HG03521 (cell line): ENCODE measurements at regions not wholly inside any gene's neighbourhood (a gene's known extent, or its start where the extent isn't known, plus 50 kb on each side); places are given as distances from the start of the nearest gene placed in this dataset.
"Not testable (repeated sequence)": the region's sequence is repeated elsewhere in the genome, so short reads cannot be mapped to it uniquely, and the experiment has no call there.

ENCODE experiments used
- ATAC-seq: cut with Tn5 transposase; IDR thresholded peaks from one replicate; pipeline ENCODE4 v1.9.1; 2021; ENCODE audit warnings: mild to moderate bottlenecking, moderate library complexity; ENCODE audit not compliant: unreplicated experiment

DNA sequence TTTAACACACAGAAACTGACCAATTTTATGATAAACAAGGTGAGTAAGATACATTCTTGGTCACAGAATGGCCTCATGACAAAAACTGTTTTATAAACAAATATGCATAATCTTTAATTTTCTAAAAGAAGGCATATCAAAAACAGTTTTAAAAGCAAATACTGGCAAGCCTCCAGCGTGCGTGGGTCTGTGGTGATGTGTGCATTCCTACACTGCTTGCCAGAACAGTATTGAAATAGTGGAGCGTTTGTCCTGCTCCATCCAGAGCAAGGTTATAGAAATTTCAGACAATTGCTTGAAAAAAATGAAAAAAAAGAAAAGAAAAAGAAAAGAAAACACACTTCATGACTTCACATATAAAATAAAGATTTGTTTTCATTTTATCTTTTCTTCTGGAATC is 140.9 kb downstream of the MZT1 start:
- ATAC-seq: no peak

DNA sequence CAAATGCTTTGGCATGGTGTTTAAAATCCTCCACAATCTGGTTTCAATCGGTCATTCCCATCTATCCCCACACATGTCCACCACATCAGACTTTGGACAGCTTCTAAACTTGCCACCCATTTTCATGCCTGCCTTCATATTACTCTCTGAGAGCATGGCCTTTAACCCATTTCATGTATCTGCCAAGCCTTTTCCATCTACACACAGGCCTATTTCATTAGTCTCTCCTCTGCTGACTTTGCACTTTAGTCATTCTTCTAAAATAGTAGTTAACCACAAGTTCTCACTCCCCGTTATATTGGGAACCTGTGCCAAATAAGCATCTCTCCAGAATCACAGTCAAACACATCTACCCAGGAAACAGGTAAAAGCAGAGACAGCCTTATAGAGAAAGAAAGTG is 142.2 kb downstream of the MZT1 start:
- no peak for ATAC-seq

DNA sequence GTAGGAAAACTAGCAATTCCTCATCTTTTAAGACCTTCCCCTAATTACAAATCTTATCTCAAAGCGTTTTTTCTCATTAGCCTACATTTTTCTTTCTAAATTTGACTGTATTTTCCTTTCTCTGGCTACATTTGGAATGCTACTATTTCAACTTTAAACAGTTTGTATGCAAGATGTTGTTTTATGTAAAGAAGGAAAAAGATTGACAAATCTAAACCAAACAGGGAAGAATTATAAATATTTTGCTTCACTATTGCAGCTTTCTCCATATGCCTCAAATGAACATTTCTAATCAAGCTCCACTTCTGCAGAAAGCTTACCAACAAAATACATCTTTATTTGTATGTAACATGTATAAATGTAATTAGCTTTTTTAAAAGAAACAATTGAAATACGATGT is 156.2 kb downstream of the MZT1 start:
- no peak for ATAC-seq

DNA sequence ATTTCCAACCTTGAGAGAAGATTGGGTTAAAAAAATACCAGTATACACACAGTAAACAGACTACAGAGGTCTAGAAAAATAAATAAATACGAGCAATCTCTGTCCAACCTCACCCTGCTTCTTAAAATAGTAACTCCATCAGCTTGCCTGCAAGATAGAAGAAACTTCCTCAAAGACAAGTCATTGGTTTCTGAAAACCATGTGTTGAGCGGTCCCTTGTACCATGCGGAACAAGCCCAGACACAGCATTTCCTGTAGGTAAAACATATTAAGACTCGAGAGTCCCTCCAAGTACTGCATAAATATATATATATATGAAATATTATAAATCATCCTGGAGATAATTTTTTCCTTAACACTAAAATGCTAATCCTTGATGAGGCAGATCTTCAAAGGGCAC is 157.4 kb downstream of the MZT1 start:
- no peak for ATAC-seq

DNA sequence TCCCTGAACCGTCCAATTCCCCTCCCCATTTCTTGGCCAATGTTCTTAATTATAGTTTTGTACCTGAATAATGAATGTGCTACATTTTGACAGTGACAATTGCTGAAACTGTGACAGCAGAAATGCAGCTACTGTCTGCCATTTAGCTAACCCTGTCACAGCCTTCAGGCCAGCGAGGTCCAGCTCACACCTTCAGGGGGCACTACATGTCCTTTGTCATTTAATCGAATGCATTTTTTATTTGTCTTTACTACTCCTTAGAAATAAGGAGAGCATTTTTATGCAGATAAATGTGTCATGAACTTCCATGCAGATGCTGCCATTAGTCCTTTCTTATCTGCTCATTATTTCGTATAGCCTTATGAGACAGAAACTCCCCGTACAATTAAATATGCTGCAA is 159.9 kb downstream of the MZT1 start:
- no peak for ATAC-seq

DNA sequence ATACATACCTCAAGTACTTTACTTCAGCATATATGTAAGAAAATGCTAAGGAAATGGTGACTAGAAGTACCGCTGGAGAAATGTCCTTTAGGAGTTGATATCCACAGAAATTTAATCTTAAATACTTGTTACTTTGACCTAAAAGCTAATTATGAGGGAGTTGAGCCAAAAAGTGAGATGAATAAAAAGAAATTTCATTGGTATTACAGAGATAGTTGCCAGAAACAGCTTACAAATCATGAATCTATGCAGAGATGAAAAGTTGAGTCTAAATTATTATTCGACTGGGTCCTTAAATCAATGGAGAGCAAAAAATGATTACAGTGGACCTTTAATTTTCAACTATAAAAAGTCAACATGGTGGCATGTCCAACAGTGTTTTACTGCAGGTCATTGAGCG is 160.9 kb downstream of the MZT1 start:
- ATAC-seq: no peak

DNA sequence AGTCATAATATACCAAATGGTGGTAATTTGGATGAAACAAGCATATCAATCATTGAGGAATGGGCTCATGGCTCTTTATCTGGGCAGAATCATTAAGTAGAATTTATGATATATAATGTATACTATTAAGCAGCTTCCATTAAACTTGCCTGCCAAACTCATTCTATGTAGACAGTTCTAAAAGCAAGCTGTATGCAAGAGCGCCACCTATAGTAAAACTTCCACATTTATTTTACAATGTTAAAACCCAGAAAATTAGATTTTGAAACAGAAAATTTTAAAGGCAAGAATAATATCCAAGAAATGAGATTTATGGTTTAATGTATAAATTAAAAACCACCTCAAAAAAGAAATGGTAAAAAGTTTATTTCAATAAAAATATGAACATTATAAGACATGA is 161.5 kb downstream of the MZT1 start:
- ATAC-seq: no peak

DNA sequence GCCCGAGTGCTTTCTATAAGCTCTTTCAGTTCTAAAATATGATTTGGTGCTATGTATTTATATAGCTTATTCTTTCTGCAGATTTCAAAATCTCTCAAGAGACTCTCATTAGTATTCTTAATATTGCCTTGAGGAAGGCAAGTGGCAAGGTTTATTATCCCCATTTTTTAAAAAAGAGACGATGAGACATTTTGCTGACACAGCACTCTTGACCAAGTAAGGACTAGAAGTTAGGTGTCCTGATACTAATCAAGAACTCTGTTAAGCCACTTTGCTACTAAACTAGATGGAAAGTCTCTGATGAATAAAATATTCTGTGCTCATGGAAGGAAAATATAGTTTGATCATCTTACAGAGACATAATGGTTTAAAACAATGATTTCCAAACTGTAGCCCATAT is 164.7 kb downstream of the MZT1 start:
- no peak for ATAC-seq

DNA sequence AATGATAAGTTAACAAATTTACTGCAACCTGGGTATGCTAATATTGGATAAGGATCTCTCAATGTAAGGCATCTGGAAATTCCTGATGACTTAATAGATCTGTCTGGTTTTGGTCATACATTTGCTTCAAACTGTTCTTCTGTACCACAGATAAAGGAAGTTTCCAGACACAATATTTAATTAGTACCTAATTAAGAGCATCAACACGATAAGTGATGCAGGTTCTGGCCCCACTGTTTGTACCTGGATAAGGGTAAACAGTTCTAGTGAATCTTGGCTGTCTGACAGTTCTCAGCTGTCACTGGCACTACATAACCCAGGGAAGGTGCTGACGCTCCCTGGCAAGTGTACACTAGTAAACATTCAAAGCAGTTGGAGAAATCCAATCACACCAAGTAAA is 165.6 kb downstream of the MZT1 start:
- ATAC-seq: no peak

DNA sequence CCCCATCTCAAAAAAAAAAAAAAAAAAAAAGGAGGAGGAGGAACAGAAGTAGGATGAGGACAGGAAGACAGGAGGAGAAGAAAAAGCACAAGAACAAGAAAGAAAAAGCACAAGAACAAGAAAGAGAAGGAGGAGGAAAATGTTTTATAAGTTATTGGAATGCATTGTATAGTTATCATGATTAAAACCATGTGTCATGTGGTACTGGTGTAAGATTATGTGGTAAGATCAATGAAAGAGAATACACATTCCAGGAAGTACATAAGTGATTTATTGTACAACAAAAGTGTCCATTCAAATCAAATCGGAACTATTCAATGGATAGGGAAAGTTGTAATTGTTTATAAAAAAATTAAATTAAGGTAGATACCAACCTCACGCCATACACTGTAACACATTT is 167.7 kb downstream of the MZT1 start:
- ATAC-seq: no peak

DNA sequence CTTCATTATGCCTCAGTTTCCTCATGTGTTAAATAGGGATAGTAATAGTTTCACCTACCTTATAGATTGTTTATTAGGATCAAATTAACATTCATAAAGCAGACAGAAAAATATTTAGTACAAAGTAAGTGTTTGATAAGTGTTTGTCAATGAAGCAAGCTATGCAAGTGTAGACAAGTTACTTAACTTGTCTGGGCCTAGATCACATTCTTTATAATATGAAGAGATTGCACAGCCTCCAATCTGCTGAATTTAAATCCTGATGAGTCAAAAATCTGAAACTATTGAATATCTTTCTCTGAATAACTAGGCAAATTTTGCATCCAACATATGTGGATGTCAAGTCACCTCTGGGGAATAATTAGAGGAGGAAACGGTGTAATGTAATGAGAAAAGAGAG is 170.5 kb downstream of the MZT1 start:
- ATAC-seq: no peak

DNA sequence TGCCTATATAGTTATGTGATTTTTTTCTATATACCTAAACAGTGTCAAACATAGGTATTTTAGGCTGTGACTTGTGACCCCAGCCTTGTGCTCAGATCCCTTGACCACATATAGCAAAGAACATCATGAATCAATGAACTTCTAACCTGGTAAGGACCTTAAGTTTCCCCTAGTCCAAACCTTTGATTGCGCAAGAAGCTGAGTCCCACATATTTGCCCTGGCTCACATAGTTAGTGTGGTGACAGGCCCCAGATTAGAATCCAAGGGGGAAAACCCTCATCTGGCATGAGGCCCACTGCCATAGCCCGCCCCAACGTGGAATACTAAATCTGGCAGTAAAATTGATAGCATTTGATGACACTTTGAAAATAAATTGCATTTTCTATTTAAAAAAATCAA is 171.8 kb downstream of the MZT1 start:
- ATAC-seq: no peak

DNA sequence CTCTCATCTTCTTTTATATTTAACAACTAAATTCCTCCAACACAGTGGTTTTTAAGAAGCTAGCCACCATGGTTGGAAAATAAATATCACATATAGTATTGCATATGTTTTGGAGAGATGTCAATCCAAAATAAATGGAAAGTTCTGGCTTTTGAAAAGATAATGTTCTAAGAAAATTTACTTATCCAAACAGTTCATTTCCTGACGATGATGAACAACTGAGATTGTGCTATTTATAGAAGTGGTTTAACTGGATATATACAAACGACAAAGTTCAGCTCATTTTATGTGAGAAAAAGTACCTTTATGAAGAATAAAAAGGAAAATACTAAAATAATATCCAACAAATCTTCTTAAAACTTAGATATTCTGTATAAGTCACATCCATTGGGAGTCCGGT is 174.7 kb downstream of the MZT1 start:
- no peak for ATAC-seq

DNA sequence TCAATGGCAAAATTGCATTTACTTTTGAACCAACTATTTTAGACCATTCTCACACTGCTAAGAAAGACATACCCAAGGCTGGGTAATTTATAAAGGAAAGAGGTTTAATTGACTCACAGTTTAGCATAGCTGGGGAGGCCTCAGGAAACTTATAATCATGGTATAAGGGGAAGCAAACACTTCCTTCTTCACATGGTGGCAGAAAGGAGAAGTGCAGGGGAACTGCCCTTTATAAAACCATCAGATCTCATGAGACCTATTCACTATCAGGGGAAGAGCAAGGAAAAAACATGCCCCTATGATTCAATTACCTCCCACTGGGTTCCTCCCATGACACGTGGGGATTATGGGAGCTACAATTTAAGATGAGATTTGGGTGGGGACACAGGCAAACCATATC is 181.5 kb downstream of the MZT1 start:
- ATAC-seq: not testable (repeated sequence)

DNA sequence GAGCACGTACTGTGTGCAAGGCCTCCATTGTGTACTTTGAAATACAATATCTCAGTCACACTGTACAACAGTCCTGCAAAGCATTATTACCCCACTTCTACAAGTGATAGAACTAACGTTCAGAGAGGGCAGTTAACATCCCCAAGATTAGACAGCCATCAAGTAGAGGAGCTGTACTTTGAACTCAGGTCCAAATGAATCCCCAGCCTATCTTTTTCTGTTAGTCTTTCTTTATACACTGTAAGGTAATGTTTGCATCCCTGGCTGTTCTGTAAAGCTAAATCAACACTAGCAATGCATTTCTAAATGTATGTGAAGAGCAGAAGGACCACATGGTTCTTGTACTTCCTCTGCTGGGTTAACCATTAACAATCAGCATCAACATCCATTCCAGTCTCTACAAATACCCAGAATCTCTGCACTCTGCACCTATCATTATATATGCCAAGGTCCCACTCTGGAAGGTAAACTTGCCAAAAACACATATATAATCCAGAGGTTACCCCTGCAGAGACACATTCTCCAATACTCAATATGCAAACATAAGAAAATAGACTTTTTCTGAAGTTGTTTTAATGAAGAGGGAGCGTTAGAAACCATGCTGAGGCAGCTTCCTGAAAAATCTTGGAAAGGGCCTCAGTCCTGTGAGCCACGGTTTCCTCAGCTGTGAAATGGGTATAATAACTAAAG is 182.3 kb downstream of the MZT1 start:
- ATAC-seq: no peak

DNA sequence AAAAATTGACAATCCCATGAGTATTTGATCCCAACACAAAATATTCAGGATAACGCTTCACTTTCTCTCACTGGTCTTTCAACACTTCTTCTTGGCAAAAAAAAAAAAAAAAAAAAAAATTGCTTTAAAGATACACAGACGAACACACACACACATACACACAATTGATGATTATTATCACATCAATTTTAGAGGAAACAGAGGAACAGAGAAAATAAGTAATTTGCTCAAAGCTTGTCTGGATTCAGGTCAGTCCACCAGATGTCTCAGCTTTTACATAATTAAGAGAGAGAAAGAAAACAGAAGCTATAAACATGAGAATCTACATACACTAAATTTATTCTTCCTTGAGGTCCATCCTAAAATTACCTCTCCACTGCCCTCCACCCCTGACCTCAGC is 183.4 kb downstream of the MZT1 start:
- no peak for ATAC-seq

DNA sequence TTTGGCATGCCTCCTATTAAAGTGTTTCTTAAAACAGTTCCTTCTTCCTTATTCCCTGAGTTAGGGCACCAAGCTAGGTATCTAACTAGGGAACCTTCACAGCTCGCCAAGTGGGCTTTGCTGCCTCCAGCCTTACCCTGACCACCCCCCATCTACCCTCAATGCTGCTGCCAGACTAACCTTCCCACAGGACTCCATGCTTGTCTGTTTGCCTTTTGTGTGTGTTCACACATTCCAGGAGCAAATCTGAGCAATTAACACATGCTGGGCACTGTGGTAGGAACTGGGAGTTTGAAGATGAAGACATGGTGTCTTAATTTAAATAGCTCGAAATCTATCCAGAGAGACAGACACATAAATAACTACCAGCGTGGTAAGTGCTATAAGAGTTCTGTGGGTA is 185.2 kb downstream of the MZT1 start:
- no peak for ATAC-seq

DNA sequence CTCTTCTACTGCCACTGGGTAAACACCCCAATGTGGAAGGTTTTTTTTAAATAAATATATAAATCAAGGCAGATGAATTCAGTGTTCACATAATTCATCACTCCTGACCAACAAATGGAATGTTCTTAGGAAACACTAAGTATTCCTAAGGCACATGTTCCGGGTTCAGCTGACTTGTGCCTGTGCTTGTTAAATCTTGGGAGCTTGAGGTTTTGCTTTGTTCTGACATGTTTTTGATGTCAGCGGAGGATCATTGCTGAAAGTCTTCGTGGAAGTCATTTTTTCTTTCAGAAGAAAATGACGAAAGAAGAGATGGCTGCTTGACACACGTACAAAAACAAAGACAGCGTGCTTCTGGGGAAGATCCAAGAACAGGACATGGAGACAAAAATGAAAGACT is 185.8 kb downstream of the MZT1 start:
- no peak for ATAC-seq

DNA sequence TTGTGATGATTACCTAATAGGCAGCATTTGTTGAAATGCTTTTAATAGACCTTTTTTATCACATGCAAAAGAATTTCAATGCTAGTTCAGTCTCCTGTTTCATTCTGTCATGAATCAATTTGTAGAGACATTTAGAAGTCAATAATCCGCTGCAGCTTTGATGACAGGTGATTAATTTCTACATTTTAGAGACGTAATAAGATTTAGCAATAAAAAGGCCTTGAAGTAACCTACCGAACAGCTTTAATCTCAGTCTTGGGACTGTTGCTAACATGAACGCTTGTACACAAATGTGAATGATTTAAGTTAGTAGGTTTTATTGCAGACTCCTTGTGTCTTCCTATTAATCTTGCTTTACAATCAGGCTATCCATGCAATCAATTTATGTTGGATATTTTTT is 186.5 kb downstream of the MZT1 start:
- ATAC-seq: no peak

DNA sequence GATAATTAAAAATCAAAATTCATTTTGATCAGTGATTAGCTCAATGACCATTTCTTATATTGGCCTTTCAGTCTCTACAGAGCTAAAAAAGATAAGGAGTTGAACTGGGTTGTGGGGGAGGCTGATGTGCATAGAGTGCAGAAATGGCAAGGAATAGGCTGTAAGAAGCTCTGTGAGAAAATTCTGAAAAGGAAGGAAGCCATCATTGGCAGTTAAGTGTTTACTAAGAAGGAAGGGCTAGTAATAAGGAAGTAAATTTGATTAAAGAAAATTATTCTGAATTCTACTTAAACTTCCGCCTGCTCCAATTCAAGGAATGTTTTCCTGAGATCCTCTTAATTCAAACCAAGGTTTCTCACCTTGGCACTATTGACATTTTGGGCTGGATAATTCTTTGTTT is 187.5 kb downstream of the MZT1 start:
- no peak for ATAC-seq

DNA sequence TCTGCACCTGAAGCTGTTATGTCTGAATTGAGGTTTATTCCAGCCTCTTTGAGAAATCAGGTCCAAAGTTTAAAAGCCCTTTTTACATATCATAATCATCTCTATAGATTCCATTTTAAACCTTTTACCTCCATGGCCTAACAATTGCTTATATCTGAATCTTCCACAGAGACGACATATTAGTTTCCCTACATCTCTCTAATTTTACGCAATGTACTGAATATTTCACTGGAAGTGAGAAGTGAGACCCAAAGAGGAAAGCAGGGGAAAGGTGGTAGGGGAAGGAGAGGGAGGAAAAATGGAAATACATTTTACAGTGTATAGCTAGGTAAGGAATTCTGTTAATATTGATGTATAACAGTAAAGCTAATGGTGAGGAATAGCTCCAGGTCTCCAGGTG is 189.6 kb downstream of the MZT1 start:
- no peak for ATAC-seq

DNA sequence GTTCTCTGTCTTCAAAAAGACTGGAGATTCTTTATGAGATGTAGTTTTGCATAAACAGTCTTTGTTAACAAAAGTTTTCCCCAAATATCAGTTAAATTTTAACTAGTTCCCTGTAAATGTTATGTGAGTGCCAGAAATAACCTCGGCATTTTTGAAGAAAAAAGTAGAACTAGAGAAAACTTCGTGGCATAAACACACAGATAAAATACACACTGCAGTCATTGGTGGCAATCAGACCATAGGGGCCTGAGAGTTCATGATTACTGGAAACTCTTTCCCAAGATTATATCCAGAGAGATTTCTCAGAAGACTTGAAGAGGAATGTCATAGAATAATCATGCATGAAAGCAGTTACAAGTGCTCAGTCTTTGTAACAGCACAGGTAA is 190.0 kb downstream of the MZT1 start:
- ATAC-seq: no peak

DNA sequence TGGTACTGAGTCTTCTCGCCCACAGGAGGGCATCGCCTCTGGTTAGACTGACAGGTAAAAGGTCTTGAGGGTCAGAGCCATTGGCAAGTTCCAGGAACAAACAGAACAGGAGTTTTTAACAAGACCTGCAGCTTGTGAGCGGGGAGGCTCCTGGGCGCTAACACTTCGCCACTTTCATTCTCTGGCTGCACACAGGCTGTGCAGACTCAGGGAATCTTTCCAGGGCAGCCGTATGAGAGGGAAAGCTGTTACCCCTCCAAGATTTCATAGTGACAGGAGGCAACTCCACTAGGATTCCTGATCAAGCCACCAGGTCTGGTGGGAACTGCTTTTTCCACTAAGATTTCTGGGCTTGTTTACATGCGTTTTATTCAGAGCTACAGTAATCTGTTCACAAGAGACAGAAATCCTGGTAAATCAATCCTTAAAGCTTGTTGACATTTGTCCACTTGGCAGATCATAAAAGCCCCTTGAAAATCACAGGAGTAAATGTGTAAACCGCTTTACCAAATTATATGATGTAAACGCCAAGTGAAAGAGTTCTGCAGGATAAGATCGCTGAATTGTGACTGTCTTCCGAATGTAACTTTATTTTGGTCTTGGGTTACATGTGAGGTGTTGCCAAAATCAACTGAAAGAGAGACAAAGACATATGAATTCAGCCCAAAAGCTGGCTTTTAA is 190.6 kb downstream of the MZT1 start:
- no peak for ATAC-seq
